GM19463 (cell line): ENCODE measurements at regions not wholly inside any gene's neighbourhood (a gene's known extent, or its start where the extent isn't known, plus 50 kb on each side); places are given as distances from the start of the nearest gene placed in this dataset.

Experiments
- ATAC-seq: cut with Tn5 transposase; IDR thresholded peaks from one replicate; pipeline ENCODE4 v1.9.1; 2021; ENCODE audit warnings: mild to moderate bottlenecking, moderate library complexity; ENCODE audit not compliant: unreplicated experiment

GRCh38 chrX:30156880-30157560, 58.3 kb upstream of the MAGEB2 start:
- ATAC-seq: no peak

DNA sequence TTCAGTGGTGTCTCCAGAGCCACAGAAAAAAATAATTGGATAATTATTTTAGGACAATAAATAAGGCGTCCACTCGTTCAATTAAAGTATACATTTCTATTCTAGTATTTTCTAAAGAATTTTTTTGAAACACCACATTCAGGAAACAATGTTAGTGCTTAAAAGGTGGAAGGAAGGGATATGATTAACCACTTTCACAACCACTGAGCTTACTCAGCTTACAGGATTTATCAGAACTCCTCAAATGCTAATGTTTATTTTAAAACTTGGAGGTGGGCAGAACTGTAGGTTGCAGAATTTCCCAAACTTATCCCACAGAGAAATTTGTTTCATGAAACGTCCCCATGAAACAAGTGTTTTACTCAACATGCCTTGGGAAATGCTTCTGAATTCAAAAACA, 54.3 kb upstream of the MAGEB2 start:
- no peak for ATAC-seq
